Activated CD8-positive, alpha-beta memory T cell treated with anti-CD3 and anti-CD28 coated beads for 24 hours (primary cell): ENCODE measurements at regions not wholly inside any gene's neighbourhood (a gene's known extent, or its start where the extent isn't known, plus 50 kb on each side); places are given as distances from the start of the nearest gene placed in this dataset.

ENCODE experiments used
- DNase-seq: peaks from one replicate; pipeline ENCODE4 v3.0.0-alpha.2; 2020

DNA sequence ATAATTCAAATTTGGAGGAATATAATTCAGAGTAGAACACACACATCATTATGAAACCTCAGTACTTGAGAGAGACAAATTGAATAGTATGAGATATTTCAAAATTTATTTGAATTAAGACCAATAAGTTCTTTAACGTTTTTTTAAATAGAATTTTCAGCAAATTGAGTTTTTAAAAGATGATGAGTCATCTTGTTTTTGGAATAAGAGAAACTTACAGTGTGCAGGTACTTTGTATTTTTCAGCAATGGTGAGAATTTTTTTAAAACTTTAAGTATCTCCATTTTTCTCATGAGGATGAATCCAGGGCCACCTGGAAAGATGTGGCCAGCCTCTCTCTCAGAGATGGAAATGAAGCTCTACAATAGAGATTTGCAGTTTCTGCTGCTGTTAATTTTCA is 1015.0 kb upstream of the TENM4 start:
- DNase-seq: no peak

GRCh38 chr11:80451105-80451504 is 1010.3 kb upstream of the TENM4 start:
- no peak for DNase-seq

DNA sequence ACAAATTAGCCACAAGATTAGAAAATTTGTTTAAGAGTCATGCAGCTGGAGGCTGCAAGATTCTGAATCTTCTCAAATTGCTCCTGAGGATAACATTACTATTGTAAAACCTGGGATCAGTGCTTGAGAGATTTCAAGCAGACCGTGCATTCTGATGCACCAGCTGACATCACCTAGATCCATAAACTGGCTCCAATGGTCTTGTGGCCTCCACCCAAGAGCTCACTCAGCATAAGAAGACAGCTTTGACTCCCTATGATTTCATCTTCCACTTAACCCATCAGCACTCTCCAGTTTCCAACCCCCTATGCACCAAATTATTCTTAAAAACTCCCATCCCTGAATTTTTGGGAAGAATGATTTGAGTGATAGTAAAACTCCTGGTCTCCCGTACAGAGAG is 1007.9 kb upstream of the TENM4 start:
- no peak for DNase-seq

- no peak for DNase-seq
Measured at GRCh38 chr11:80443177-80443576, 1002.3 kb upstream of the TENM4 start.

DNA sequence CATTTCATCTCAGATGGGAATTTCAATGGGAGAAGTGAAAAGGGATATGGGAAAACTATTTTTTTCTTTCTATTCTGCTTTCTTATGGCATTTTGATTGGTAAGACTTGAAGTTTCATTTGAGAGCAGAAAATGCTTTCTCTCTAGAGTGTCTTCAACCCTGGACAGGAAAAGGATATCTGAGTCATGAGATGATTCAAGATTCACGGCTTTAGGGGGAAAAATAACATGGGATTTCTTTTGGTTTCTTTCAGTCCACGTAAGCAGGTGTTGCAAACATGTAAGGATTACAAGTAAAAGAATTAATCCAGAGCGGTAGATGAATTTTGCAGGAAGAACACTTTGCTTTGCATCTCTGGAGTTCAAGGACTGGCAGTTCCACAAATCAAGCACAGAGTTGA is 1001.0 kb upstream of the TENM4 start:
- no peak for DNase-seq

- DNase-seq: no peak
Measured at GRCh38 chr11:80440835-80441234, 1000.0 kb upstream of the TENM4 start.

GRCh38 chr11:80436547-80436946 is 995.7 kb upstream of the TENM4 start:
- no peak for DNase-seq

- DNase-seq: no peak
Measured at GRCh38 chr11:80435345-80435744, 994.5 kb upstream of the TENM4 start.

DNA sequence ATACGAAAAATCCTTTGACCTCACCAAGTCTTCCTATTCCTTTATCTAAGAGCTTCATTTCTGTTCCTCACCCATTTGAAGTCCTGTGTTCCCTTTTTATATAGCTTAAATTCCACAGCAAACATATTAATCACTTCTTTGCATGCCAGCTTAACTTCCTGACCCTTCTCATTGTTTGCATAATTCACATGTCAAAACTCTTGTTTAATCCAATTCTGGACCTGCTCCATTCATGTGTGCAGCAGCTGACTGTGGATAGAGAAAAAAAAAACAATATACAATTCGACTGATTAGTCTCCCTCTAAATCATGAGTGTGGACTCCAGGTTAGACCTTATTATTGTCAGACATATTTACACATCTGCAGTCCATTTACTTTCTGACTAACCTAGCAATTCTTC is 991.2 kb upstream of the TENM4 start:
- no peak for DNase-seq

DNA sequence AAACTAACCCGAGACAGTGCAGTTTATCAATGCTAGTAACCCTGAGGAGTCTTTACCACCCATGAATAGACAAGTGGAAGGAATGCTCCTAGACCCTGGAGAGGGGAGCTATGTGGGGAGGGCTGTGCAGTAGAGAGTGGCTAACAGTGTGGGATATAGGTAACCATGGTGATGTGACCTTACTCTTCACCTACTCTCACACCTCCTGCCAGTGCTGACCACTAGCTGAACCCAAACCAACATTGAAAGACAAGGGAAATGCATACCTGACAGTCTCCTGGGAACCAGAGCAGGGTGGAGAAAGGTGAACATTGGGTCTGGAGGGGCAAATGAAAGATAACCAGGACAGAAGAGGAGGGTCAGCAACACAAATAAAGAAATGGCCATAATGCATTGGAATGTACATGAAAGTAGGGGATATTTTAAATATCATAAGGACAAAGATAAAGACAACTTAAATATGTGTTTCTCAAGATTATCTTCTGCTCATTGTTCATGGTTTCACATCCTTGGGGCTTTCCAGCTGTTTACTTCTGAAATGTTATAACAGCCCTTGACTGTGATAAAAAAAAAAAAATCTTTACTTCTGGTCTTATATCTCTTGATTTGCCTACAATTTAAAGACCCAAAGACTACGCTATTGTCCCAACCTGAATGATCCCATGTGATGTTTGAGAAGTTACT is 983.3 kb upstream of the TENM4 start:
- no peak for DNase-seq

DNA sequence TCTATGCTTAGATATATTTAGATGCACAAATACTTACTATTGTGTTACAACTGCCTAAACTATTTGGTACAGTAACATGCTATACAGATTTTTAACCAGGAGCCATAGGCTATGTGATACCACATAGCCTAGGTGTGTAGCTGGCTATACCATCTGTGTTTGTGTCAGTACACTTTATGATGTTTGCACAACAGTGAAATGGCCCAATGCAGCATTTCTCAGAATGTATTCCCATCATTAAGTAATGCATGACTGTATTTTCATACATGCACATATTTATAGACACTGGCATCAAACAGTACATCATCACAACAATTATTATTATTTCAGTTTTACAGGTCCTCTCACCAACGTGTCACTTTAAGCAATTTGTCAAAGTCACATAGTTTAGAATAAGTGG is 979.5 kb upstream of the TENM4 start:
- DNase-seq: no peak

GRCh38 chr11:80417681-80418080 is 976.9 kb upstream of the TENM4 start:
- DNase-seq: no peak

- DNase-seq: no peak
Measured at GRCh38 chr11:80415580-80415979, 974.8 kb upstream of the TENM4 start.

- no peak for DNase-seq
Measured at GRCh38 chr11:80414181-80415165, 973.6 kb upstream of the TENM4 start.

DNA sequence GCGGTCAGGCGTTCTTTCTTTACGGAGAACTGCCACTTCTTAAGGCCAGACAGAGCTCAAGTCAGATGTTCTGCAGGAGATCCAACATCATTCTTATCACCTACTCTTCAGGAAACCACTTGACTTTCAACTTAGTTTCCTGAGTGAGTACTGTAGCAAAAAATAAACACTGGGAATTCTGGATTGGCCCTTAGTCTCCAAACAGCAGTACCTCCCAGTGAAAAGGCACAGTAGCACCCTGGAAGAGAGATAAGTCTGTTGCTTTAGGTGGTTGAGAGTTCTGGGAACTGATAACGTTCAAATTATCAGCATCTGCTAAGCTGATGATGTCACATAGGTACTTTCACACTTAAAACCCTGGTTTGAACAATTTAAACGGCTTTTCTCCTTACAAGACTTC is 971.8 kb upstream of the TENM4 start:
- DNase-seq: no peak

- no peak for DNase-seq
Measured at GRCh38 chr11:80393210-80393609, 952.4 kb upstream of the TENM4 start.

DNA sequence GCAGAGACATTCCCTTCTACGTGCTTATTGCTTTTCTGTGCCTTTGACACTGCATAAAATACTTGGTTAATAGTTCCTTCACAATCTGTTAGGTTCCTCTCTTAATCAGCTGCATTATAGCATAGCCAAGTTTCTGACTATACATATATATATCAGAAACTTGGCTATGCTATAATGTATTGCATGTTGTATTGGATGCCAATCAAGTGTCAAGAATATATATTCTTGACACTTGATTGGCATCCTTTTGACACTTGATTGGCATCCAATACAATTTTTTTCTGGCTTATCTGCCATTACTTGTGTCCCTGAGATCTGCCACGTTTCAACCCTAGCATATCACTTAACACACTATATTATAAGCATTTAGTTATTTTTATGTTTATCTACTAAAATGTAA is 949.7 kb upstream of the TENM4 start:
- no peak for DNase-seq

- no peak for DNase-seq
Measured at GRCh38 chr11:80388536-80388935, 947.7 kb upstream of the TENM4 start.

- no peak for DNase-seq
Measured at GRCh38 chr11:80388130-80388529, 947.3 kb upstream of the TENM4 start.

DNA sequence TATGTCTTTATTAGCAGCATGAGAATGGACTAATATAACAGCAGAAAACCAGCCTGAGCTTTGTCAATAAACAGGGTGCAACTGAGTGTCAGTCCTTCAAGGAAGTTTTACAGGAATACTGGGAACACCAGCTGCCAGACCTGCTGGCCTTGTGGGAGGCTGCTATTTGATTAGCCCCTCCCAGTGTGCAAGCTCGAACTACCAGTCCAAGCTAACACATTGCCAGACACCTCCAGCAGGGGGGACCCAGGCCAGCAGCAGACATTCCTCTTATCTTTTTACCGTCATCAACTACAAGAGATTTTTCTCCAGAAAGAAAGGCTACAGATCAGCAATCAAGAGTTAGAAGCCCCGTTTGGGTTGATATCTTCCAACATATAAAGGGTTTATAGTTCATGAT is 942.8 kb upstream of the TENM4 start:
- DNase-seq: no peak

- DNase-seq: no peak
Measured at GRCh38 chr11:80379620-80380278, 938.9 kb upstream of the TENM4 start.

DNA sequence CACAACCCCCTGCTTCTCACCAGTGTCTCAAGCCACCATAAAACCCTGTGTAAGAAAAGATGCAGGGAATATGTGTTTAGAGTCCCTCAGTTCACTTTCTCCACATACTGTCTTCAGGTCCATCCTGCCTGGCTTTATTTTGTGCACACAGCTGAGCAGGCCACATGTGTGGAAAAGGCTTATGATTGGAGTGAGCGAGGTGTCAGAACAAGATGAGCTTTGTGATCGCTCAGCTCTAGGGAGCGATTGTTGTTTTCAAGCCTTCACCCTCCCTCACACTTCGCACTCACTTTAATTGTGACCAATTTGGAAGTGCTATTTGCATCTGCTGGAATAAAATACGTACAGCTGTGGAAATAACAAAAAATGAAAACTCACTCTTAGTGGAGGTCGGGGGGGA is 931.1 kb upstream of the TENM4 start:
- DNase-seq: no peak

GRCh38 chr11:80365980-80366379 is 925.1 kb upstream of the TENM4 start:
- no peak for DNase-seq
